ENCODE measurements at regions not wholly inside any gene's neighbourhood (a gene's known extent, or its start where the extent isn't known, plus 50 kb on each side); places are given as distances from the start of the nearest gene placed in this dataset.

DNA sequence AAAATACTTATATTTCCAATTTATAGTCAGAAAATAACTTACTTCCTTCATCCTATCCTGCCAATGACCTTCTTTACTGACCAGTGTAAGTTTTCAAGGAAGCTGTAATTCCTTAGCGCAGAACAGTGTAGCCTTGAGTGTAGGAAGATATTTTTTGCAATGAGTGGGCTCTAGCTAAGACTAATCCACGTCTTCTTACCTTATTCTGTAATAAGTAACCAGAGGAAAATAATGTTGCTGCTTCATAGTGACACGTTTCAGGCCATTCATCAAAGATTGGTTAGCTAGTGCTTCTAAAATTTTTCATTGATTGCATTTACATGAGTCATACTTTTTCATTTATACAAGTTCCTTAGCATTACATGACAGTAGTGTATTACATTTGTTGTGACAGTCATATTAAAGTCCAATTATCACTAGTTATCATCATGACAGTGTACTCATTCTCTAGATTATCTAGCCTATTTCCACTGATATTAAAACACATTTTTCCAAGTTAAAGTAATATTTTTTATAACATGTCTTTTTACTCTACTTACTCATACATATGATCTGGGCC, 403.8 kb upstream of the EPHA3 start:
- FAIRE-seq = no peak
- no peak for DNase-seq (ENCODE audit: insufficient read length, low spot score)
- TF ChIP-seq CTCF (IDR thresholded peaks at IDR 0.05; ENCODE audit: insufficient read depth, missing control alignments) = no peak

DNA sequence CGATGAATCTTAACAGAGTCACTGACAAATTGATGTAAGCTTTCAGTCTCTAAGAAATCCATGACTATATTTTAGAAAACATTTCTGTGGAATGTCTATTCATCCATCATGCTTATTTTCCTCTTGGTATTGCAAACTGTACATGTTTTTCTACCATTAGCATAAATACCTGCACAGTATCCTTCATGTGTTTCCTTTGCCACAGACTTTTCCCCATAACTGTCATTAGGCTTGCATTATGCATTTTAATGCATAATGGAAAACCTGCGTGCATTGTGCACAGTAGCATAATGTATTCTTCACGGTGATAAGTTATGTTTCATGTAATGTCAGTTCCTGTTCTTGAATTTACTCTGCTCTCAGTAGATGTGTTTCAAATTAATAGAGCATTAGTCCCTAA, 403.1 kb upstream of the EPHA3 start:
- DNase-seq (ENCODE audit: insufficient read length, low spot score) = no peak
- no peak for FAIRE-seq
- no peak for TF ChIP-seq CTCF (IDR thresholded peaks at IDR 0.05; ENCODE audit: insufficient read depth, missing control alignments)

DNA sequence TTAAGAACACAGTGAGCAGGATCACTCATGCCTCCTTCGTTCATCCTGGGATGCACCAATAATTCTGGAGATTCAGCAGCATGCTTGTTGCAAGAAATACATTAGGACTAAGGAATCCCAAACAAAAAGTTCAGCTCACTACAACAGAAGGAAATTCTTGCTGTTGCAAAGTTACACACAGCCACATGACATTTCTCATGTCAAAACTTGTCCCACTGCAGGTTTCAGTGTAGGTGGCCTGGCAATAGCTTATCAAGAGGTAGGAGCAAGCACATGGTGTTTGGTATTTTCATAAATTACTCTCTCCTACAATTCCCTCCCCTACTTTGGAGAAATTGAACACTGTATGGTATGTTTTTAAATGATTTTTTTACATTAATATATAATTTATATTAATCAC, 399.6 kb upstream of the EPHA3 start:
- no peak for TF ChIP-seq CTCF (IDR thresholded peaks at IDR 0.05; ENCODE audit: insufficient read depth, missing control alignments)
- FAIRE-seq (no peak), DNase-seq (ENCODE audit: insufficient read length, low spot score) (no peak)

DNA sequence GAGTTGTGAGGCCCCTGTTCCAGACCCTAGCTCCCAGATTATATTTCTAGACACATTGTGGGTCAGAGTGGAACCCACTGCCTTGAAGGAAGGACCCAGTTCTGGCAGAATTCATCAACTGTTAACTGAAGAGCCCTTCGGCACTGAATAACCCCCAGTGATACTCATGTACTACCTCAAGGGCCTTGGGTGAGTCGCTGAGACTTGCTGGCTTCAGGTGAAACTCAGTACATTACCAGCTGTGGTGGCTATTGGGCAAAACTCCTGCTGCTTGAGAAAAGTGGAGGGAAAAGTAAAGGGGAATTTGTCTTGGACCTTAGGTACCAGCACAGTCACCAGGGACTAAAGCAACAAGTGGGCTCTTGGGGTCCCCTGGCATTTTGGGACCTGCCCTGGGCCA, 394.9 kb upstream of the EPHA3 start:
- no peak for TF ChIP-seq CTCF (IDR thresholded peaks at IDR 0.05; ENCODE audit: insufficient read depth, missing control alignments)
- DNase-seq (ENCODE audit: insufficient read length, low spot score) = no peak
- no peak for FAIRE-seq

DNA sequence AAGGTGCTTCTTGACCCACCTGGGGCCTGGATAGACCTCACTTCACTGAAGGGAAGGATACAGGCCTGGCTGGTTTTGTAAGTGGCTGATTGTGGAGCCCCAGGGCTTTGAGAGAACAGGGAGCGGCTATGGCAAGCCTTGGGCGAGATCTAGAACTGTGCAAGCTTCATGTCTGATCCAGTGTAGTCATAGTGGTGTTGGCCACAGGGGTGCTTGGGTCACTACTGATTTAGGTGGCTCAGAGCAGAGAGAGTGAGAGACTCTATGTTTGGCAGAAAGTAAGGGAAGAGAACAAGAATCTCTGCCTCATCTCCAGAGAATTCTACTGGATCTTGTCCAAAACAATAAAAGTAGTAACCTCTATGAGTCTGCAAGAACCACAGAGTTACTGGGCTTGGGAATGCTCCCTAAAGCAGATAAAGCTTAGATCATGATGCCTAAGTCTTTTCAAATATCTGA, 394.2 kb upstream of the EPHA3 start:
- DNase-seq (ENCODE audit: insufficient read length, low spot score) = no peak
- no peak for TF ChIP-seq CTCF (IDR thresholded peaks at IDR 0.05; ENCODE audit: insufficient read depth, missing control alignments)
- FAIRE-seq = no peak

DNA sequence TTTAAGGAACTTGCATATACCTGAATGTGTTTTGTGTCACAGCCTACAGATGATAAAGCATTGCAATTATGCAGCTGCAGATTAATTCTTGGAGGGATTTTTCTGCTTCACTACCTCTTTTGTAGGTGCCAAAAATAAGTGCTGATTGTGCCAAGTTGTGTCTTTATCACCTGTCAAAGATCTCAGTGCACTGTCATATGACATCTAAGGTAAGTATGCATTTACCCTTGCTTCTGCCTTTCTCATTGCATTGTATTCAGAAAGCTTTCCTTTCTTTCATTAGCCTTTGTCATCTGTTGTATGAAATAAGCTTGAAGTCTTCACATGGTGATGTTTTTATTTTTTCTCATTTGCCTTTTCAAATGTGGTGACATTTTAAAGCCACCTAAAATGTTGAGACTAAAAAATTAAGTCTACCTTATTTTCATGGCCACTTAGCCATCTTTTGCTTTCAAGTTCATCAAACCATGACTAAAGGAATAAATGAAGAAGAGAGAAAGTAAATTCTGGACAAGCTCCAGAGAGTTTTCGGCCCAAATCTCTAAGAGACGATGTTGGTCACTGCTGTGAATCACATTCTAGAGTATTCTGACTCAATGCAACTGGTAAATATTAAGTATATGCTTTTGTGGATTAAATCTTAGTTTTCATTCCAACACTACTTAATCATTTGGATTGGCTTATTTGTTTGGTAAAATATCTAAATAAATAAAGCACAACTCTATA, 381.8 kb upstream of the EPHA3 start:
- no peak for TF ChIP-seq CTCF (IDR thresholded peaks at IDR 0.05; ENCODE audit: insufficient read depth, missing control alignments)
- FAIRE-seq = no peak

DNA sequence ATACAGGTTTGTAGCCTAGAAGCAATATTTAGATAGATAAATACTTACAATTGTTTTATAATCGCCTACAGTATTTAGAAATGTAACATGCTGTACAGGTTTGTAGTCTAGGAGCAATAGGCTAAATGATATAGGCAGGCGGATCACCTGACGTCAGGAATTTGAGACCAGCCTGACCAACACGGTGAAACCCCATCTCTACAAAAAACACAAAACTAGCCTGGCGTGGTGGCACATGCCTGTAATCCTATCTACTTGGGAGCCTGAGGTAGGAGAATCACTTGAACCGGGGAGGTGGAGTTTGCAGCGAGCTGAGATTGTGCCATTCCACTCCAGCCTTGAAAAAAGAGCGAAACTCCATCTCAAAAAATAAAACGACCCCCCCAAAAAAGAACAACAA, 375.2 kb upstream of the EPHA3 start:
- no peak for TF ChIP-seq CTCF (IDR thresholded peaks at IDR 0.05; ENCODE audit: insufficient read depth, missing control alignments)
- no peak for FAIRE-seq
- no peak for DNase-seq (ENCODE audit: insufficient read length, low spot score)

More for the DNA sequence above, 381.8 kb upstream of the EPHA3 start:
- no peak for DNase-seq (ENCODE audit: insufficient read length, low spot score)

All from D721Med (cell line).